HG03378 (cell line): ENCODE measurements at regions not wholly inside any gene's neighbourhood (a gene's known extent, or its start where the extent isn't known, plus 50 kb on each side); places are given as distances from the start of the nearest gene placed in this dataset.

Experiments used
- ATAC-seq: cut with Tn5 transposase; IDR thresholded peaks from one replicate; pipeline ENCODE4 v1.9.1; 2021; ENCODE audit warnings: mild to moderate bottlenecking, moderate library complexity; ENCODE audit not compliant: unreplicated experiment

DNA sequence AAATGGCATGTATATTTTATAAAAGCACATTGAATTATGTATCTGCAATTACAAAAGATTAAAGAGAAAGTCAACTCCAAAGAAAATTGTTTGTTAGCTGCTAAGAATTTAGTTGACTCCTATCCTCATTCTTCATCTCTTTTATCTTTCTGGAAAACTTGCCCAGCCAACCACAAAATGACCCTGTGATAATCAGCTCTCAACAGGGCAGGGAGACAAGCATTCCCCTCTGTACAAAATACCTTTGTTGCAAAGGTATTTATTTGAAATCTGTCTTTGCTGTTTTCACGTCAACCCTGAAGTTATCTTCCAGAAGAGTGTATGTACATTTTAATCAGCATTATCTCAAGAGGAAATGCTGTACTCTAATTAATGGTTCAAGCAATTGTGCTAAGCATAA is 191.1 kb upstream of the DDI1 start:
- no peak for ATAC-seq

DNA sequence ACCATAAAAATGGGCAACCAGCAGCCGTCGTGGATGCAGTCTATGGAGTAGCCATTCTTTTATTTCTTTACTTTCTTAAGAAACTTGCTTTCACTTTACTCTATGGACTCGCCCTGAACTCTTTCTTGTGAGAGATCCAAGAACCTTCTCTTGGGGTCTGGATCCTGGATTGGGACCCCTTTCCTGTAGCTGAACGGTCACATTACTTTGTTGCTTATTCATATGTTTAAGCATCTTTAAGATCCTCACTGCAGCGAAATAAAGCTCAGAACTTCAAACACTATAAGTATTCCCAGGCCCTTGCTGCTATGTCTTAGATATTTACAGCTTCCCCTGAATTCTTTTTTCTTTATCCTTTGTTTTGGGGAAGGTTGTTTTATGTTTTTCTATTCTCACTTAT is 187.8 kb upstream of the DDI1 start:
- ATAC-seq: no peak

DNA sequence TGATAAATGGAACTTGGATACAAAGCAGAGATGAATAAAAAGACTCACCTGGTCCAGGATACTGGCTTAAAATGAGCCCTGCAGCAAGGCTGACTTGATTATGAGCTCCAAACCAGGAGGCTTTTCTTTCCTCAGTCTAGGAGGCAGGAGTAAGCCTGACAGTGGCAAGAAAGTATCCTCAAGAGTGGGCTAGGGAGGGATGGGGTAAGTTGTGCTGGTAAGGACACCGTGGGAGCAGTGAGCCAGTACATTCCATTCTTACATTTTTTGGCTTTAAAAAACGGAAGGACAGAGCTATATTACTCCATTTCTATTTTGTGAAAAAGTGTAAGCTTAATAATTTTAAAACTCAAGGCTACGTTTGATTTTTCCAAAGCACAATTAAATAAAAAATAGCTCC is 187.1 kb upstream of the DDI1 start:
- ATAC-seq: no peak

DNA sequence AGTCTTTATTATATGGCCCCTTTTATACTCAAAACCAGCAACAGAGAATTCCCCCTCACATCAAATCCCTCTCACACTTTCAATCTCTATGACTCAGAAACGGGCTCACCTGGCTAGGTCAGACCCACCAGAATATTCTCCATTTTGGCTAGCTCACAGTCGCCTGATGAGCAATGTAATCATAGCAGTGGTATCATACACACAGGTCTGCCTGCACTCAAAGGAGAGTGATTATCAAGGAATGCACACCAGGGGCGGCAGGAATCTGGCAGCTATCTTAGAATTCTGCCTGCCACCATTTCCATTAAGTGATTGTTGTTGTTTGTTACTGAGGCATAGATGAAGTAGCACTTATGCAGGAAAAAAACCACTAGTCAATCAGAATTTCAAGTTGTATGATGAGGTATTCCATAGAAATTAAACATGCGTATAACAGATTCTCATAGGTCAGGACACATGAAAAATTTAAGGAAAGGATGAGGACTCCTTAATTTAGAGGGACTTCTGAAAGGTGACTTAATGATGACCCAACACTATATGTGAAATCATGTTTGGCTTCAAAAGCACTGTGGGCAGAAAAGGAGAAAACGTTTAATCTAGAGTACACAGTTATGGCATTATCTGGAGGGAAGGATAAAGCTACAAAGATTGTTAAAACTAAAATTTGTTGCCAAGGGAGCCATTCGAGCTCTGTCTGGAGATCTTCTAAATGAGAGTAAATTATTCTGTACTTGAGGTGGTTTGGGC is 185.8 kb upstream of the DDI1 start:
- no peak for ATAC-seq

- no peak for ATAC-seq
Observed at GRCh38 chr11:103851166-103851651, 185.2 kb upstream of the DDI1 start.
